Endothelial cell of hepatic sinusoid (primary cell): ENCODE measurements at regions not wholly inside any gene's neighbourhood (a gene's known extent, or its start where the extent isn't known, plus 50 kb on each side); places are given as distances from the start of the nearest gene placed in this dataset.

Source experiments
- in situ Hi-C: cut with HindIII; loops from 2 replicates; pipeline ENCODE4 v1.10.0; 2017; ENCODE audit warnings: low sequenced_read_pairs

GRCh38 chr22:27669798-27670599 is 131.6 kb downstream of the MN1 start:
- in situ Hi-C loops: no loop called here

GRCh38 chr22:27670701-27671412 is 130.7 kb downstream of the MN1 start:
- in situ Hi-C loops: no loop called here

GRCh38 chr22:27671413-27671935 is 130.1 kb downstream of the MN1 start:
- in situ Hi-C loops: no loop called here

GRCh38 chr22:27672721-27673418 is 128.7 kb downstream of the MN1 start:
- in situ Hi-C loops: no loop called here

- in situ Hi-C loops: no loop called here
Measured at GRCh38 chr22:27673839-27674238, 127.7 kb downstream of the MN1 start.

GRCh38 chr22:27674261-27674923 is 127.2 kb downstream of the MN1 start:
- in situ Hi-C loops: no loop called here

- in situ Hi-C loops: no loop called here
Measured at GRCh38 chr22:27676545-27677213, 124.9 kb downstream of the MN1 start.

GRCh38 chr22:27677905-27678458 is 123.6 kb downstream of the MN1 start:
- in situ Hi-C loops: no loop called here

GRCh38 chr22:27679176-27679575 is 122.4 kb downstream of the MN1 start:
- in situ Hi-C loops: no loop called here

GRCh38 chr22:27679693-27680488 is 121.7 kb downstream of the MN1 start:
- in situ Hi-C loops: no loop called here

- in situ Hi-C loops: no loop called here
Measured at GRCh38 chr22:27680636-27681035, 120.9 kb downstream of the MN1 start.

- in situ Hi-C loops: no loop called here
Measured at GRCh38 chr22:27681037-27681436, 120.5 kb downstream of the MN1 start.

GRCh38 chr22:27682437-27682836 is 119.1 kb downstream of the MN1 start:
- in situ Hi-C loops: no loop called here

- in situ Hi-C loops: loop anchor here (5.0 kb wide), 1 partner anchor 283 kb away; no protein-coding TSS in a partner anchor
Measured at GRCh38 chr22:27684901-27685300, 116.7 kb downstream of the MN1 start.

- in situ Hi-C loops: loop anchor here (5.0 kb wide), 1 partner anchor 283 kb away; no protein-coding TSS in a partner anchor
Measured at GRCh38 chr22:27685515-27685914, 116.0 kb downstream of the MN1 start.

- in situ Hi-C loops: loop anchor here (5.0 kb wide), 1 partner anchor 284 kb away; no protein-coding TSS in a partner anchor
Measured at GRCh38 chr22:27685970-27686369, 115.6 kb downstream of the MN1 start.

GRCh38 chr22:27686534-27686933 is 115.0 kb downstream of the MN1 start:
- in situ Hi-C loops: loop anchor here (5.0 kb wide), 1 partner anchor 284 kb away; no protein-coding TSS in a partner anchor

- in situ Hi-C loops: loop anchor here (5.0 kb wide), 1 partner anchor 286 kb away; no protein-coding TSS in a partner anchor
Measured at GRCh38 chr22:27687984-27688545, 113.5 kb downstream of the MN1 start.
